T follicular helper cell (primary cell): ENCODE measurements at regions not wholly inside any gene's neighbourhood (a gene's known extent, or its start where the extent isn't known, plus 50 kb on each side); places are given as distances from the start of the nearest gene placed in this dataset.

Source experiments
- DNase-seq: peaks from one replicate; pipeline ENCODE4 v3.0.0-alpha.2; 2020; ENCODE audit warnings: low read depth

DNA sequence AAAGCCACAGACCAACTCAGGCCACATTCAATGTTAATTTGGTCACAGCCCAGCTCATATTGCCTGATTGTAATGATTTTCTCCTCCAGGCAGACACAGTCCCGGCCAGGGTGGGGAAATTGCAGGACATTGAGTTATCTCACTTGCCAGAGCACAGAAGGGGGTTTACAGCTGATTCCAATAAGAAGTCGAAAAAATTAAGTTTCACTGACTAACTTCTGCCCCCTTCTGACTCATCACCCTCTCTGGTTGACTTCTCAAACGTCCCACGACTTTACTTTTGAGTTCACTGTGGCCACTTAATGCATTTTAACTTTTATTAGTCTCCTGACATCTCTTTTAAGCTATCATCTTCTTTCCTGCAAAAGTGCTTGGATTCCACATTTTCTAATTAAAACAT lies 321.4 kb upstream of the WWC1 start:
- no peak for DNase-seq

DNA sequence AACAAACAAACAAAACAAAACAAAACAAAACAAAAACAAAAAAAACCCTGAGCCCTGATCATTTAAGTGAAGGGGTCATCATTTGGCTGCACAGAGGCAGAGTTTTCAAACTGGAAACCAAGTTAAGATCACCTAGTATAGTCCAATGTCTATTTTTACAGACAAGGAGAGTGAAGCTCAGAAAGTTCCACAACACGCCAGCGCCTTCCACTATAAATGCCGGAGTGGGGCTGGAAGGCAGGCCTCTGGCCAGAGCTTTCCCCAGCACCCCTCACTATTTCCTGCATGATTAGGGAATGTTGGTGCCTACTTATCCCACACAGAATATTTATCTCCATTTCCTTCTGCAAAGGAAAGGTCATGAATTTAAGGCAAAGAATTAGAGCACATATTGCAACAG lies 319.7 kb upstream of the WWC1 start:
- DNase-seq = no peak

- no peak for DNase-seq
These were observed 318.3 kb upstream of the WWC1 start for GRCh38 chr5:167973126-167973525.

DNA sequence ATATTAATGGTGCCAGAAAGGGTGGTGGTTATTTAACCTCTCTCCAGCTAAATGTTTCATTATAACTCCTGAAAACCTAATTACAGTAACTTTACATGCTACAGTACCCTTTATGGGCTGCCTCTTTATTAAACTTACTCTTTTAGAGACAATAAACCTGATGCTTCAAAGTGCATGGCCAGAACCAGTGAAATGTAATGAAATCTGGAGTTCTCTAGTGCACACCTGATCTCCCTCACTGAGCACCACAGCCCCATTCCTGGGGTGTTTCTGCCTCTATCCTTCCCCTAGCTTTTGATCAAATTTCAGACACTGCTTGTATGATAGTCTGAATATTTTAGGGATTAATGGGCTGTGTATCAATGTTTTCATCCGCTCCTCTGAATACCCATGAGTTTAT lies 306.5 kb upstream of the WWC1 start:
- DNase-seq = no peak

DNA sequence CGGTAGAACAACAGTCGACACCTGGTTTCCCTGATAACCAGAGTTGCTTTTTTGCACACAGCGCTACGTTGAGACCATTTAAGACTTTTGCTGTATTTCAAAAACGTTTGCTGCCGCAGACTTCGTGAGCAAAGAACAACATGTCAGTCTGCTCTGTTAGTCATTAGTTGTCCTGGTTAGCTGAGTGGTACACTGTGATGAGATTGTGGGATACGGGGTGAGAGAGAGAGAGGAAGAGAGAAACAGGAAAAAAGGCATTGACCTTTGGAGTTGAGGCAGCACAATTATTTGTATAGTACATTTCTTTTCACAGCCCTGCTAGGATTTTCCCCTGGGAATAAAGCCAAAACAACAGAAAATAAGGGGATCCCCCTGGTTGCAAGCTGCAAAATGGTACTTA lies 306.1 kb upstream of the WWC1 start:
- no peak for DNase-seq

- DNase-seq = no peak
These were observed 303.8 kb upstream of the WWC1 start for GRCh38 chr5:167987490-167988280.

DNA sequence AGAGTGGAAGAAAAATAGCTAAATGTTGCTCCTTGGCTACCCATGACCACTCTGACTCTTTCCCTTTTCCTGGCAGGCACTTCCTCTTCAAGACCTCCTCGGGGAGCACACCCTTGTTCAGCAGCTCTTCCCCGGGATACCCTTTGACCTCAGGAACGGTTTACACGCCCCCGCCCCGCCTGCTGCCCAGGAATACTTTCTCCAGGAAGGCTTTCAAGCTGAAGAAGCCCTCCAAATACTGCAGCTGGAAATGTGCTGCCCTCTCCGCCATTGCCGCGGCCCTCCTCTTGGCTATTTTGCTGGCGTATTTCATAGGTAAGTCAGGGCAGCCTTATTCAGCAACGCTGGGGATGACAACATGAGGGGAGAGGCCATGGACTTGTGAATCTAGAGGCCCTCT lies 298.6 kb upstream of the WWC1 start:
- no peak for DNase-seq

DNA sequence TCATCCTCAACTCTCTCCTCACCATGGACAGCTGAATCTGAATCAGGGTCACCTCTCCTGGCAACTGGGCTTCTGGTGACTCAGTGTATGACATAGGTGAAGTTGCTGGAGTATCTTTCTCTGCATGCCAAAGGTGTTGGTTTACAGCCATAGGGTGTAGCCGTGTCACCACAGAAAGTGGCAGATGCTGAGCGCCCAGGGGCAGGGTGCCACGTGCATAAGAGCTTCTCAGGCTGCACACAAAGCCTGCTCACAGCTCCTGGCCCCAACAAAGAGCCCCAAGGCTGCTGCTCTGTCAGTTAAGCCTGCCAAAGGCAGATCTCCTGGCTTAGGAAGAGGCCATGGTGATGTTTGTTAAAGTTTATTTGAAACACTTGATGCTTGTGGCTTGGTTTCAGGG lies 297.7 kb upstream of the WWC1 start:
- DNase-seq = no peak

DNA sequence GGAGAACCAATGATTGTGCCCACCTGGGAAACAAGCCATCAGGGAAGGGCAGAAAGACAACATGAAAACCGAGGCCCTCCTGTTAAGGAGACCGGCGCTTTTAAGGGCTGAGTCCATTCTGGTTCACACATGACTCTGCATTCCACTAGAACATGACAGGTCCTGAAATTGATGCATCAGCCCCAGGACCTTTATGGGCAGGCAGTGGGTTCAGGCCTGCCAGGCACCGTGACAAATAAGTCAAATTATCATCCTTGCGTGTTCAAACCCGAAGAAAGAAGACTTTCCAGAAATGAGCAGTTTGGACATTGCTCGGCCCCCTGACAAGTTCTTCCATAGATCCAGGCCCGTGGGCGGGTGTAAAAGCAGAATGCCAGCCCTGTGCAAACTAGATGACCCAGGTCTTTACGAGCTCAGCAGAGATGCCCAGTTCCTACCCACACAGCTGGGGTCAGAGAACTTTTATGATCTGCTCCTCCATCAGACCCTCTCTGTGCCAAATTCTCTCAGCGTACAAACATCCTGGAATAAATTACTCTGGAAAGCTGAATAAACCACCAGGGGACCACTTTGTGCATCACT lies 295.5 kb upstream of the WWC1 start:
- no peak for DNase-seq

DNA sequence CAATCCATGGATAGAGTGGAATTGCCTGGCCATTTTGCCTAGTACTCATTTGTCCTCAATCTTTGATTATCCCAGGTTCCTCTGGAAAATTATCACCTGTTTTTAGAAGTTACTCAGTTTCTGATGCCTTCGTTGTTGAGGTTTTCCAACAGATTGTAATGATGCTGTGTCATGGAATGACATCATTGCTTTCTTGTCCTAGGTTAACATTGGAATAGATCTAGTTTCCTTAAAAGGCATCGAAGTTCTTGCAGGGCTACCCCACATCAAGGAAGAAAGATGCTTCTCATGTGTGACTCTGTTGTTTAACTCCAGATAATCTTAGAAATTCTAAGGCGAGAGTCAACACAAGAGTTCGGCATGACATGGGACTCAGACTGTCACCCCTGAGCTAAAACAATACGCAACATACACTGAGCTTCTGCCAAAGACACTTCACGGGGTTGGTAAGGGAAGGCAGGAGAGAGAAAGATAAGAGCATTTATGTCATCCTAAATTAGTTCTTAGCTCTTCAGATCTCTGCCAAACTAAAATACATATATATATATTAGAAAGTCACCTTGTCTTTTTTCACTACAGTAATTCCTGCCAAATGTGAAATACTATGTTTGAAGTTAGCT lies 293.2 kb upstream of the WWC1 start:
- DNase-seq = no peak

GRCh38 chr5:167999182-167999581 lies 292.3 kb upstream of the WWC1 start:
- DNase-seq = no peak

DNA sequence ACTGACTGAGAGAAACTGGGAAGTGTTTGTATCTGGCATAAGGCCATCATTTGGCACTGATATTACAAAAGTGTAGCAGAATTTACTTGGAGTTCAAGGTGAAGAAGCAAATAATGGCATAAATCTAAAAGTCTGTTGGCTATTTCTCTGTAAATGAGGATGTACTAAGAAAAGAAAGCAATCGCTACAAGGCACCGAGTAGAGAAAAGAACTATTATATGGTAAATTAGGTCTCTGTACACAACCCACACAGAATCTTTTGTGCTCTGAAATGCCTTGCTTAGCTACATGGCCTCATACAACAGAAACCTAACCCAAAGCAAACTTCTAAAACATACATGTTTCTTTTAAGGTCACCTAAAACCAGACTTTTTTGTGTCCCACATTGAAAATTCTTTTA lies 290.1 kb upstream of the WWC1 start:
- no peak for DNase-seq

GRCh38 chr5:168002116-168002515 lies 289.3 kb upstream of the WWC1 start:
- no peak for DNase-seq

DNA sequence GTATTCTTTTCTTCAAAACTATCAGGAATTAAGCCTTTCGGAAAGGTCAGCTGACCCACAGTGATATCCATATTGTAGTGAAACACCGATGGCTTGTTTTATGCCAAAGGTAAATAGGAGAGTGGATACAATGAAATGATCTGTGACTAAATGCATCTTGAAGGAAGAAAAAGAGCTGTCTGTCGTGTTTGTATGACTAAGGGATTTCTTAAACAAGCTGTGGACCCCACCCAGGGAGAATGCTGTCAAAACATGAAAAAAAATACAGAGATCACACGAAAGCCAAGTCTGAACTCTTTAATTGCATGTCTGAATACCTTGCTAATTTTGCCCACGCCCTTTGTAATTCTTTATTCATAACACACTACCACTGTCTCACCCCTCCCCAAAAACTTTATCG lies 286.4 kb upstream of the WWC1 start:
- DNase-seq = no peak

- no peak for DNase-seq
These were observed 285.5 kb upstream of the WWC1 start for GRCh38 chr5:168005936-168006335.

DNA sequence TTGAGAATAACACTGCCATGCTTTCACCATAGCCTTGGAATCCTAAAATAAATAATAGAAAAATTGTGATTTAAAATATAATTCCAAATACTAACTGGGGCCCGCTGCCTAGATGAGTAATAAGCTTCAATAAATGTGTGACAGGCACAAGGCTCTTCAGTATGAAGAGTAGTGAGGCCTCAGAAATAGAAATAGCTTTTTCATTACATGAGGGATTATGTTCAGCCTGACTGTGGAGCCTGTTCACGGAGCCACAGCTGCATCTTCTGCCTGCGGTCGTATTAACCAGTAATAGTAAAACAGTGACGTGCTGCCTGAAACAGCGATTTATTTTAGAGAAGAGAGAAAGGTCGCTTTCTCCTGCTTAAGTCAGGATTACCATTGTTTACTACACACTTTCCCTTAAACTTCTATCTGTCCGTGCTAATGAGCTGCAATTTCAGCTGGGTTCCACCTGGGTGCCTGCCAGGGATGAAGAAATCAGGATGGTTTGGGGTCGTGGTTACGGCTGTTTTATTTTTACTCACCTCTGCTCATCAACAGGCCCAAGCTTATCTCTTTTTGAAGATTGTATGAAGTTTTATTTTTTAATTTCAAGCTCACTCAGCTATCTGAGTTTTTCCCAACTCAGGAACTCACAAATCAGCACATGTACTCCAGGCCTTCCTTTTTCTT lies 284.9 kb upstream of the WWC1 start:
- DNase-seq = no peak

DNA sequence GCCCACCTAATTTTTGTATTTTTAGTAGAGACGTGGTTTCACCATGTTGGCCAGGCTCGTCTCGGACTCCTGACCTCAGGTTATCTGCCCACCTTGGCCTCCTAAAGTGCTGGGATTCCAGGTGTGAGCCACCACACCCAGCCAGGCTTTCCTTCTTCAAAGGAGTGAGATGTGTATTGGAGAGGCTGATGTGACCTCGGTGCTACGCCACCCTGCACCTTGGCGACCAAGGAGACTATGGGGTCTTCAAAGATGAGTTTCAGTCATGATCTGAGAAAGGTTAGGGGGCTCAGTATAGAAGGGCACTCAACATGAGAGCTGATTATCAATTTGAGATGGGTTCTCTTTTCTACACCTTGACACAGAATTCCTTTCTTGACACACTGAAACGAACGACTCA lies 284.2 kb upstream of the WWC1 start:
- DNase-seq = no peak

DNA sequence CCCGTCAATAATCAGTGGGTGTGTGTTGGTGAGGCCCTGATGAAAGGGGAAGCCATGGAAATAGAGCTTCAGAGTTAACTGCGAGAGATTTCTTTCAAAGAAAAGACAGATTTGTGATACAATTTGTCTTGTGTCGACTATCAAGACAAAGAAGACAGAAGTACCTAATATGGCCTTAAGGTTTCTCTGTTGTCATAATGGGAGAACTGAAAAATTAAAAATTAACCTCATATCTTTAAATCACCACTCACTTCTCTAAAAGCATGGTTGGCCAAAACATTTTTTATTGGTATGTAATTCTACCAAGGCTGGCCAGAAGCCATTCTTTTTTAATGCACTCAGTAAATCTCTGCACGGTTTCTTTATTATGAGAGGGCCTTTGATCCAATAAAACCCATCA lies 282.9 kb upstream of the WWC1 start:
- no peak for DNase-seq

DNA sequence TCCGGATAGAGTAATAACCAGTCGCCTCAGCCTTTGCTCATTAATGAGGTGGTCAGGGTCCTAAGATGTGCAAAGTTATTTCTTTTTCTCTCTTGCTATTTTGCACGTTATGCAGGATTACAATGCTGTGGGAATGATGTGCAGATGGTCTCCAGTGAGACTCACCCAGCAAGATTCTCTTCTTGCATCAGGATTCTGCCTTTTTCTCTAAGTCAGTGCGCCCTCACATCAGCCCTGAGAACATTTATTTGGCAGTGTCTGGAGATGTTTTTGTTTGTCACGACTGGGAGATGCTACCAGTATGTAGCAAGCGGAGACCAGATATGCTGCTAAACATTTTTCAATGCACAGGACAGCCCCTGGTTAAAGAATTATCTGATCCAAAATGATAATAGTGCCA lies 280.3 kb upstream of the WWC1 start:
- no peak for DNase-seq

- DNase-seq = no peak
These were observed 279.4 kb upstream of the WWC1 start for GRCh38 chr5:168012006-168012405.

DNA sequence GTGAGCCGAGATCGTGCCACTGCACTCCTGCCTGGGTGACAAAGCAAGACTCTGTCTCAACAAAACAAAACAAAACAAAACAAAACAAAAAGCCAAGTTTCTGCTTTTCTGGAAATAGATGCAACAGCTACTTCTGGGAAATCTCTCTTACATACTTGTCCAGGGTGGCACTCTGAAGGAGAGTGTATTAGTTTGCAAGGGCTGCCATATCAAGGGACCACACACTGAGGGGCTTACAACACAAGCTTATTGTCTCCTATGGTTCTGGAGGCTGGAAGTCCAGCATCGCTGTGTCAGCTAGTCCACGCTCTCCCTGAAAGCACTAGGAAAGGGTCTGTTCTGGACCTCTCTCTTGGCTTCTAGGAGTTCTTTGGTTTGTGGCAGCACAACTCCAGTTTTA lies 277.9 kb upstream of the WWC1 start:
- DNase-seq = no peak

GRCh38 chr5:168014433-168015123 lies 276.9 kb upstream of the WWC1 start:
- DNase-seq = no peak
